ENCODE measurements at regions not wholly inside any gene's neighbourhood (a gene's known extent, or its start where the extent isn't known, plus 50 kb on each side); places are given as distances from the start of the nearest gene placed in this dataset.

DNA sequence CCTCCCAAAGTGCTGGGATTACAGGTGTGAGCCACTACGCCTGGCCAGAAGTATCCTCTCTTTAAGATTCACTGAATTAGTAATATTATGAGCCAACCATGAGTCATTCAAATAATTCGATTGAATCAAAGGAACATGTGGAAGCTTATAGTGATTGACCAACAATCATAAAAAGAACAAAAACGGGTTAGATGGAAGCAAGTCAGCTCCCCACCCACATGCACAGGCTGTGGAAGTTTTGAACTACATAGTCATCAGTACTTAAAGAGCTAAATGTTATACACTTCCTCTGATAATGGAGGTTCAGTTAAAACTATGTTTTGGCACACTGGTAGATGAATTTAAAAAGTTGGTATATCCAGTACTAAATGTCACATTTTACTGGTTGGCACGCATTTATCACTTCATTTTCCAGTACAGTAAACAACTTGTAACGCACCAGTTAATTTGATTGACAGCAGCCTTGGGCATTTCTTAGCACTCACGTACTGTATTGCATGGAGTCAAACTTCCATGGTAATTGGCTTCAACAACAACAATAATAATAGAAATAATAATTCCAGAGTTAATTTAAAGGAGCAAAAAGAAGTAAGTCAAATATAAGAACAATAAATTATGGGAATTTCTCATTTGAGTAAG lies 1107.3 kb upstream of the MAP3K7 start:
- DNase-seq (ENCODE audit: low read depth in 2 of 3, low spot score in 2 of 3) = no peak

GRCh38 chr6:91691449-91691848 lies 1104.6 kb upstream of the MAP3K7 start:
- no peak for DNase-seq (ENCODE audit: low read depth in 2 of 3, low spot score in 2 of 3)

DNA sequence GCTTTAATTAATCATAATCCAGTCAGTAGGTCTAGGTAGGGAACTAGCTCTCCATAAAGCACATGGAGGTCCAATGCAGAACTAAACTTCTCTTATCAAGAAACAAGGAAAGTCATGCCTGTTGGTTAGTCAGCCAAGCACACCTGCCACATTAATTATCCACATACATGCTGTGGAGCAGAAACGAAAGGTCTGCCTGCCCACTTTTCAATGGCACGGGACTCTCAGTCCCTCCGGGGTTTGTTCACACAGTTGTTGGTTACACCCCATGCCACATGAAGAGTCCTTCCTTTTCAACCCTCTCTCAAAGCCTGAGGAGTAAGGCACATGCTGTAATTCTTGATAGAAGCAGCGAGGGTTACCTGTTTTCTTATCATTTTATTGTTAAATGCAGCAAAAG lies 1096.4 kb upstream of the MAP3K7 start:
- no peak for DNase-seq (ENCODE audit: low read depth in 2 of 3, low spot score in 2 of 3)

GRCh38 chr6:91681296-91681695 lies 1094.4 kb upstream of the MAP3K7 start:
- DNase-seq (ENCODE audit: low read depth in 2 of 3, low spot score in 2 of 3) = no peak

DNA sequence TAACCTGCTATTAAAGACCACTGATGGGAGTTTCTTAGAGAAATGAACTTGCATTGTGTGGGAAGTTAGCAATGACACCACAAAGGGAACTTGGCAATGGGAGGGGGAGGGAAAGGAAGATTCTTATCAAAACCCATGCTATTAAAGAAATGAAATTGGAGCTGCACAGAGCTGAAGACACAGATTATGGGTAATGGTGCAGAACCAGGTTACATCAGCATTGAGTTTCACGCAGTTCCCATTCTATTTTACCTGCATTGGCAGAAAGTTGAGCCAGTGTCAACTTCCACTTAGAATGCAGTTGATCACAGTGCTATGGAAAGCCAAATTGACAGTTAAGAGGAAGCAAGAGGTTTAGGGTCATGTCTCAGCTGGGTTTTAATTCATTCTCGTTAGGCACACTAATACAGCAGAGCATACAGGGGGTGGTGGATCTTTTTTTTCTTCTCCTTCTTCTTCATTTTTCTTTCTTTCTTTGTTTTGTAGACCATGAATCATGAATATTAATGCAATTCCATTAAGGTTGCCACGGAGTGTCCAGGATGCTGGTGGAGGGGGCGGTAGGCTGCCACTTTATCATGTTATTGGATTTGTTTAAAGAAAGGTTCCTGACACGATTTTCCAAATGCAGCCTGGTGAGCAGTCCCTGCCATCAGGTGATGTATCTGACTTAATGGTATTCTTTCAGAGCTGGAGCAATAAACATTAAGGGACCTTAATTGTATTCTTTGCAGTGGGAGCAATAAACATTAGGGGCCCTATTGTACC lies 1092.0 kb upstream of the MAP3K7 start:
- DNase-seq (ENCODE audit: low read depth in 2 of 3, low spot score in 2 of 3) = no peak

- DNase-seq (ENCODE audit: low read depth in 2 of 3, low spot score in 2 of 3) = no peak
Observed at GRCh38 chr6:91672201-91672600, 1085.3 kb upstream of the MAP3K7 start.

DNA sequence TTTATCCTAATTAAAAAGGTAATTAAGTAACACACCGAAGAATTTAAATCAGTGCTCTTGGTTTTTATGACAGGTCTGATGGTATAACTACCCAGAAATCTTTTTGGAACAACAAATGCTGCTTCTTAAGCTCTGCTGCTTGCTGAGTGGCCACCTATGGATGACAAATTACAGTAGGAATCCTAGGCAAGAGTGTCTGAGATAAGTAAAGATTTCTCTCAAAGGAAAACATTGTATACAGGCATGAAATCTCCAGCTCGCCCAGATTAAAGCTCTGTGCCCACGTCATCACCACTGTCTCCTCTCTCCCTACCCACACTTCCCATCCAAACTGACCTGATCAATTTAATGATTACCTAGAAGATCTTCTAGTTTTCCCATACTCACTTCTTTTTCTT lies 1083.0 kb upstream of the MAP3K7 start:
- DNase-seq (ENCODE audit: low read depth in 2 of 3, low spot score in 2 of 3) = no peak

DNA sequence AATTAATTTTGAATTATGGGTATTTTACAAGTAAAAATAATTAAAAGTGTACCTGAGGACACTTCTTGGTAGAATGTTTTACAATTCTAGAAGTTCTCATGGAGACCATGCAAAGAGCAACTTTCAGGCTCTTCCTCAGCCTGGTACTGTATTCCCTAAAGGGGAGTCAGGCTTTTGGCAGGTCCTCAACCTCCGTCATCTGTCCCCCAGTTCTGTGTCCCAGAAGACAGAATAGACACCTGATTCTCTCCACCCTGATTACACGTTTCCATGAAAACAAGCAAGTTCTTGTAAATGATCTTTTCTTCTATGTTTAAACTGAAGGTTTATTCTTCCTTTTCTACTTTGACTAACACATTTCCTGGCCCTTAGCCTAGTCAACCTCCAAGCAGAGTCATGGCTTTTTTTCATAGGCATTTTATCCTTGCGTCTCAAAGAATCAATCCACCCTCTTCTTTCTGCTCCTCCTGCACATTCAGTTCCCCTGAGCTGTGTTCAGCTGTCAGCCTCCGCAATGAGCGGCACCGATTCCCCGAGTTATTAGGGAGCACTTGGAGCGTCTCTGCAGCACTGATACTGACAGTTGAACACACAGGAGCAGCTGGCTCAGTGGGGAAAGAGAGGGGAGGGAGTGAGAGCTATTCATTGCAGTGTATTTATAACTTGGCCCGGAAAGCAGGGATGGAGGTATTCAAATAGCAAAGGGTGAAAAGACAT lies 1082.4 kb upstream of the MAP3K7 start:
- no peak for DNase-seq (ENCODE audit: low read depth in 2 of 3, low spot score in 2 of 3)

GRCh38 chr6:91667596-91667995 lies 1080.7 kb upstream of the MAP3K7 start:
- DNase-seq (ENCODE audit: low read depth in 2 of 3, low spot score in 2 of 3) = no peak

DNA sequence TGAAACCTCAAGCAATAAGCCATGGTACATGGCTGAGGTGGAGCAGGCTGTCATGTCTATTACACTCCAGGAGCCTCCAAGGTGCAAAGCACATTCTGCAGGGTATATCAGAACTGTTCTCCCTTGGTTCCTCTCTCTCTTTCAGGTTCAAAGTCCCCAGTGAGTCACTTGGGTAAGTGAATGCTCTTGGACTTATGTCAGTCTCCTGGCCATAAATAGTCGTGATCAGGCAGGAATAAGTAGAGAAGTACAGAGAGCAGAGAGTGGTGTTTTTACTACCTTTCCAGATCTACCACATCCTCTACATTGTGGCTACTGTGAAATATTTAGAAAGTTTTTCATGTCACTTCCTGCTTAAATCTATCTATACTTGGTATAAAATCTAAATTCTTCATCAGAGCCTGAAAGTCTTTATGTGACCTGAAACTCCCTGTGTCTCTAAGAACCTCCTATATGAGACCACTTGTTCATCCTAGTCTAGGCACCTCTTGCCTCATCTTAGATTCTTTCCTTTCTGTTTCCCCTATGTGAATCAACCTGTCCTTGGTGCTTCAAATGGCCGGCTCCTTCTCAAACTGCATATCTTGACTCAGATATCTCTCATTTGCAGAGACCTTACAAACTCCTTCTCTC lies 1077.6 kb upstream of the MAP3K7 start:
- DNase-seq (ENCODE audit: low read depth in 2 of 3, low spot score in 2 of 3) = no peak

DNA sequence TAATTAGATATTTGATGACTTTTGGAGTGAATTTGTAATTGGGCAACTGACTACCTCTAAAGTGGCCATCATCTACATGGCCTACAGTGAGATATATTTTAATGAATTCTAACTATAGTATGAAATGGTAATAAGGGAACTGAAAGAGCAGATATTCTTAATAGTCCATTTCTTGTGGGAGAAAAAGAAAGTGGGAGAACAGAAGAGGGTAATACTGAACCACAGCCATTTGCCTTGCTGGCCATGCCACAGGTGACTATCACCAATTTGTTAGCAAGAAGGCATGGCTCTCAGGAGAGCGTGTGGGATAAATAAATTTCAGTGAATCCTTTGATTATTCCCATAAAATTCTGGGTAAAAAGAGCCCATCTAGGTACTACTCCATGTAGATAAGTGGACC lies 1074.0 kb upstream of the MAP3K7 start:
- no peak for DNase-seq (ENCODE audit: low read depth in 2 of 3, low spot score in 2 of 3)

GRCh38 chr6:91659891-91660290 lies 1073.0 kb upstream of the MAP3K7 start:
- DNase-seq (ENCODE audit: low read depth in 2 of 3, low spot score in 2 of 3) = no peak

DNA sequence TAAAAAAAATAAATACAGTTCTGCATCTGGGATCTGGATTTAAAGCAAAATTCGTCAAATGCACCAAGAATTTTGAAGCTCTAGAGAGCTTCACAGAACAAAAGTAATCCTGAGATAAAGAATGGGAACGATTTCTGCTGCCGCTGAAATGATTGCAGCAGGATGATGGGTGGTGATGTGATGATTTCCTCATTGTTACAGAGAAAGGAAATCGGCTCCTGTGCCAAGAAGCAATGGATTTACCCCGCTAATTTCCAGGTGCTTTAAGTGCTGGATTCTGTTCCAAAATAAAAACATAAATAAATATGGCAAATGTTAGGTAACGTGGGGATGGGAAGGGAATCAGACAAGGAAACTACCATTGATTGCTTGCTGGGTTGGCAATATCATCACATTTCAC lies 1067.9 kb upstream of the MAP3K7 start:
- no peak for DNase-seq (ENCODE audit: low read depth in 2 of 3, low spot score in 2 of 3)

- no peak for DNase-seq (ENCODE audit: low read depth in 2 of 3, low spot score in 2 of 3)
Observed at GRCh38 chr6:91654357-91654756, 1067.5 kb upstream of the MAP3K7 start.

- no peak for DNase-seq (ENCODE audit: low read depth in 2 of 3, low spot score in 2 of 3)
Observed at GRCh38 chr6:91653895-91654294, 1067.0 kb upstream of the MAP3K7 start.

DNA sequence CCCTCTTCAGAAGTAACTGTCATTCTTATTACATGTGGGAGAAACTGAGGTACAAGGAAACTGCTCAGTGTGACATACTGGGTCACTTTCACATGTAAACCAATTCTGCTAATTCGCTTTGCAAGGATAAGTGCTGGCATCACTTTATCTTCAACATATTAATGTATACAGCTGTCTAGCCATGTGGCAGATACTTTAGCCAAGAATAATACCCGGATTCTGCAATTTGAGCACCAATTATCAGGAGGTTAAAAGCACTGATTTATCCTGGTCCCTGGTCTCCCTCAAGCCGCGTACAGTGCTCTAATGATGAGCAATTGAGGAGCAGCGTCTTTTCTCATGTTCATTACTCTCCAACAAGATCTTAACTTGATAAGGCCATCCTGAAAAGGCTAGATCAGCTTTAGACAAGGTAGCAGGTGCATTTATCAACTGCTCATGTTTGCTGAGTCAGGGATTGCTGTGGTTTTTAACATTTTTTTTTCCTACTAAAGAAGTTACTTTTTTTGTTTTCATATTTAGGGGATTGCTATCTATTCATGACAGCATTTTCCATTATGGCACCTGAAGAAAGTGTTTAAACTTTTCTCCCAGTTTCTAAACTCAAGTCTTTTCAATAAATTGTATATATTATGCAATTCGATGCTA lies 1066.3 kb upstream of the MAP3K7 start:
- DNase-seq (ENCODE audit: low read depth in 2 of 3, low spot score in 2 of 3) = no peak

DNA sequence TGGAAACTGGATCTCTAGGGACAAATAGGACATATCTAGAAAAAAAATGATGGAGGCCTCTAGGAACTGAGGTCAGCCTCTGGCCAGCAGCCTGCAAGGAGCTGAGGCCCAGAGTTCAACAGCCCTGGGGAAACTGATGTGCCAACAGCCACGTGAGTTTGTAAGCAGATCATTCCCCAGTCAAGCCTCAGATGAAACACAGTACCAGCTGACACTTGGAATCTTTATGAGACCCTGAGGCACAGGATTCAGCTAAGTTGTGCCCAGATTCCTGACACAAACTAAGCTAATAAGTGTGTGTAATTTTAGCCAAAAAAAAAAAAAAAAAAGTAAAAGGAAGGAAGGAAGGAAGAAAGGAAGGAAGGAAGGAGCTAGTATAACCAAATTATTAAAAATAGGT lies 1059.8 kb upstream of the MAP3K7 start:
- no peak for DNase-seq (ENCODE audit: low read depth in 2 of 3, low spot score in 2 of 3)

- DNase-seq (ENCODE audit: low read depth in 2 of 3, low spot score in 2 of 3) = no peak
Observed at GRCh38 chr6:91645811-91646210, 1058.9 kb upstream of the MAP3K7 start.

GRCh38 chr6:91637217-91637616 lies 1050.3 kb upstream of the MAP3K7 start:
- DNase-seq (ENCODE audit: low read depth in 2 of 3, low spot score in 2 of 3) = no peak

- no peak for DNase-seq (ENCODE audit: low read depth in 2 of 3, low spot score in 2 of 3)
Observed at GRCh38 chr6:91634791-91635190, 1047.9 kb upstream of the MAP3K7 start.
